Stomach (tissue), 4 donors: ENCODE measurements at regions not wholly inside any gene's neighbourhood (a gene's known extent, or its start where the extent isn't known, plus 50 kb on each side); places are given as distances from the start of the nearest gene placed in this dataset.

Source experiments
- CTCF ChIP-seq, 7 experiments: fragments of 450-650 bp in 4 of 7; fragments of 200-600 bp in 3 of 7; sonication (generic) in 3 of 7; IDR thresholded peaks; one replicate each; pipeline ENCODE4 v1.5.1; 2016 to 2019; ENCODE audit warnings: antibody characterized with exemption in 7 of 7, control low read depth in 2 of 7, mild to moderate bottlenecking in 1 of 7
- EP300 ChIP-seq: sonication (generic); formaldehyde crosslinking; IDR thresholded peaks from one replicate; pipeline ENCODE4 v1.6.1; 2017; ENCODE audit warnings: antibody characterized with exemption
- POLR2A ChIP-seq, 4 donors: fragments of 450-650 bp; IDR thresholded peaks; one replicate each; pipeline ENCODE4 v1.6.1; 2016; ENCODE audit warnings: antibody characterized with exemption in 4 of 4, control low read depth in 2 of 4, mild to moderate bottlenecking in 1 of 4, moderate library complexity in 1 of 4
- POLR2AphosphoS5 ChIP-seq, 3 donors: sonication (generic); formaldehyde crosslinking; IDR thresholded peaks; one replicate each; pipeline ENCODE4 v1.6.1; 2016; ENCODE audit warnings: antibody characterized with exemption in 3 of 3

GRCh38 chrX:39309721-39310152 is 508.5 kb downstream of the MID1IP1 start:
- TF ChIP-seq EP300 (no peak), CTCF (IDR thresholded peaks at IDR 0.05) (no peak), POLR2AphosphoS5 (IDR thresholded peaks at IDR 0.05) (no peak), POLR2A (IDR thresholded peaks at IDR 0.05) (no peak)
